A673 (cell line): ENCODE measurements at regions not wholly inside any gene's neighbourhood (a gene's known extent, or its start where the extent isn't known, plus 50 kb on each side); places are given as distances from the start of the nearest gene placed in this dataset.
"Not testable (repeated sequence)": the region's sequence is repeated elsewhere in the genome, so short reads cannot be mapped to it uniquely, and the experiment has no call there.

Source experiments
- BruUV-seq: library from RNA; stranded (reverse); fragments of 400-500 nt; replicated peaks from 2 replicates; lab custom pipeline; 2021; lab: Mats Ljungman, UMichigan
- CTCF ChIA-PET: fragments of 300-600 bp; sonication (Branson Sonifier 250); formaldehyde crosslinking; loops from one replicate; lab custom pipeline; 2022; ENCODE audit warnings: antibody characterized with exemption; lab: Charles Lee
- POLR2A ChIA-PET: fragments of 300-600 bp; sonication (Branson Sonifier 250); formaldehyde crosslinking; loops from one replicate; lab custom pipeline; 2022; ENCODE audit warnings: antibody characterized with exemption; ENCODE audit not compliant: low non-redundant PET; lab: Charles Lee
- DNase-seq: peaks from one replicate; pipeline ENCODE4 v3.0.0-alpha.2; 2015; ENCODE audit warnings: low spot score
- H3K27ac ChIP-seq: fragments of 200-600 bp; sonication (generic); 2 replicates; pipeline ENCODE4 v1.5.1; 2016; ENCODE audit warnings: mixed run types, low read depth, mild to moderate bottlenecking, mixed read lengths, antibody characterized with exemption, low read length; ENCODE audit not compliant: poor library complexity, severe bottlenecking
- H3K27me3 ChIP-seq: fragments of 200-600 bp; sonication (generic); replicated peaks from 2 replicates; pipeline ENCODE4 v1.6.1; 2017; ENCODE audit warnings: mixed run types, low read depth, mild to moderate bottlenecking, mixed read lengths, antibody characterized with exemption, low read length; ENCODE audit not compliant: insufficient read depth, poor library complexity
- H3K36me3 ChIP-seq: fragments of 200-600 bp; sonication (generic); 2 replicates; pipeline ENCODE4 v1.6.1; 2016; ENCODE audit warnings: mixed run types, mild to moderate bottlenecking, mixed read lengths, antibody characterized with exemption, low read length; ENCODE audit not compliant: insufficient read depth, poor library complexity, severe bottlenecking
- H3K4me1 ChIP-seq: fragments of 200-600 bp; sonication (generic); 2 replicates; pipeline ENCODE4 v1.6.1; 2017; ENCODE audit warnings: mixed run types, mild to moderate bottlenecking, mixed read lengths, antibody characterized with exemption, low read length; ENCODE audit not compliant: insufficient read depth, poor library complexity, severe bottlenecking
- H3K4me3 ChIP-seq: fragments of 200-600 bp; sonication (generic); 2 replicates; pipeline ENCODE4 v1.5.1; 2016; ENCODE audit warnings: low read depth, mixed run types, mild to moderate bottlenecking, mixed read lengths, low read length; ENCODE audit not compliant: poor library complexity, severe bottlenecking
- H3K9me3 ChIP-seq: fragments of 200-600 bp; sonication (generic); 2 replicates; pipeline ENCODE4 v1.6.1; 2016; ENCODE audit warnings: mixed run types, low read depth, mild to moderate bottlenecking, mixed read lengths, antibody characterized with exemption, low read length; ENCODE audit not compliant: poor library complexity, severe bottlenecking
- CTCF ChIP-seq: fragments of 300-800, 200-600 bp; sonication (generic); conservative IDR thresholded peaks from 2 replicates; pipeline ENCODE4 v1.5.1; 2017; ENCODE audit warnings: low read depth, mild to moderate bottlenecking, antibody characterized with exemption, low read length, moderate library complexity, mixed read lengths
- EZH2 ChIP-seq: fragments of 200-600 bp; sonication (generic); IDR thresholded peaks from 2 replicates; pipeline ENCODE4 v1.6.1; 2017; ENCODE audit warnings: borderline replicate concordance, low read depth, mild to moderate bottlenecking, mixed read lengths, antibody characterized with exemption, low read length; ENCODE audit not compliant: poor library complexity, severe bottlenecking
- intact Hi-C: fragments of 100-400 bp; cut with micrococcal nuclease; formaldehyde crosslinking; loops from one replicate; pipeline ENCODE4 v1.10.0; 2022; ENCODE audit not compliant: unreplicated experiment

- POLR2A ChIA-PET = no interaction called here
- intact Hi-C loops = no loop called here
- DNase-seq = no peak
- CTCF ChIA-PET = no interaction called here
- Histone ChIP-seq H3K27me3 (no peaks in the 10 kb centered on the region), H3K36me3 (no peaks in the 10 kb centered on the region), H3K9me3 (no peaks in the 10 kb centered on the region), H3K4me3 (no peak overlapping the region), H3K27ac (no peak overlapping the region), H3K4me1 (no peaks in the 10 kb centered on the region)
- TF ChIP-seq EZH2 = no peak
- TF ChIP-seq CTCF = no peak
- no TSS peak for BruUV-seq
Measured at GRCh38 chr2:62393293-62393692, 112.7 kb downstream of the TMEM17 start.

GRCh38 chr2:62391696-62392095, 114.3 kb downstream of the TMEM17 start:
- ChIA-PET CTCF (no interaction called here), POLR2A (no interaction called here)
- H3K4me1 ChIP-seq = no peaks in the 10 kb centered on the region
- H3K27me3 ChIP-seq = no peaks in the 10 kb centered on the region
- H3K9me3 ChIP-seq = no peaks in the 10 kb centered on the region
- H3K27ac ChIP-seq = no peak overlapping the region
- BruUV-seq = no TSS peak
- TF ChIP-seq EZH2 = no peak
- TF ChIP-seq CTCF = no peak
- DNase-seq = no peak
- H3K4me3 ChIP-seq = no peak overlapping the region
- intact Hi-C loops = no loop called here
- no peaks in the 10 kb centered on the region for H3K36me3 ChIP-seq

GRCh38 chr2:62386378-62386777, 119.6 kb downstream of the TMEM17 start:
- H3K27me3 ChIP-seq, H3K36me3 ChIP-seq, H3K4me1 ChIP-seq, CTCF ChIA-PET, DNase-seq, POLR2A ChIA-PET, H3K9me3 ChIP-seq, H3K27ac ChIP-seq, BruUV-seq, intact Hi-C loops, H3K4me3 ChIP-seq: not testable (repeated sequence)

- BruUV-seq = no TSS peak
- ChIA-PET POLR2A (no interaction called here), CTCF (interaction anchor here (0.6 kb wide), 1 partner anchor 388 kb away, joined by 5 read pairs; no protein-coding TSS in a partner anchor)
- TF ChIP-seq EZH2 = no peak
- no peak for TF ChIP-seq CTCF
- no peaks in the 10 kb centered on the region for H3K9me3 ChIP-seq
- DNase-seq = no peak
- intact Hi-C loops = no loop called here
- no peaks in the 10 kb centered on the region for H3K4me1 ChIP-seq
- no peak overlapping the region for H3K4me3 ChIP-seq
- H3K27me3 ChIP-seq = no peaks in the 10 kb centered on the region
- H3K27ac ChIP-seq = no peak overlapping the region
- no peaks in the 10 kb centered on the region for H3K36me3 ChIP-seq
Measured at GRCh38 chr2:62383846-62384245, 122.1 kb downstream of the TMEM17 start.
